ENCODE measurements at regions not wholly inside any gene's neighbourhood (a gene's known extent, or its start where the extent isn't known, plus 50 kb on each side); places are given as distances from the start of the nearest gene placed in this dataset.

- Histone ChIP-seq H3K4me2 (no peak overlapping the region), H3K4me1 (ENCODE audit: insufficient read depth) (no peaks in the 10 kb centered on the region), H4K20me1 (replicated peaks; ENCODE audit: insufficient read depth) (no peaks in the 10 kb centered on the region), H3F3A (replicated peaks; ENCODE audit: low read depth) (no peaks in the 10 kb centered on the region), H3K27ac (ENCODE audit: low read depth) (no peak overlapping the region), H3K9me2 (ENCODE audit: insufficient read depth) (peaks cover 5% of the 10 kb centered on the region; the same call in 1 of the 2 replicates), H2AFZ (no peak overlapping the region), H3K4me3 (no peak overlapping the region), H3K79me2 (replicated peaks; ENCODE audit: insufficient read depth) (no peaks in the 10 kb centered on the region), H3K36me3 (ENCODE audit: insufficient read depth) (no peaks in the 10 kb centered on the region), H3K27me3 (ENCODE audit: insufficient read depth) (no peaks in the 10 kb centered on the region)
- Mint-ChIP-seq H3K9me3 (peaks cover 11% of the 10 kb centered on the region; the same call in 2 of the 3 replicates), H3K4me3 (no peak overlapping the region), H3K36me3 (ENCODE audit: low read depth) (0 out of 3 replicates have a peak, but pooled peaks cover 3% of the 10 kb centered on the region), H3K27me3 (ENCODE audit: insufficient read depth, low read depth, poor library complexity) (no peaks in the 10 kb centered on the region), H3K27ac (no peak overlapping the region), H3K4me1 (no peaks in the 10 kb centered on the region)
- DNase-seq (ENCODE audit: low spot score) (no peak), ATAC-seq (no peak)
- TF ChIP-seq ZNF462 (CRISPR knock-in tag; IDR thresholded peaks at IDR 0.05) = no peak
- no peak for TF ChIP-seq CTCF (conservative IDR thresholded peaks at IDR 0.05; ENCODE audit: low read depth in 2 of 2)
- TF ChIP-seq EZH2 (IDR thresholded peaks at IDR 0.05; ENCODE audit: low read depth, unreplicated experiment) = no peak
These were observed 357.0 kb upstream of the RORB start for GRCh38 chr9:74140141-74140540.

- Histone ChIP-seq H3K4me2 (no peak overlapping the region), H3K9me2 (ENCODE audit: insufficient read depth) (peaks cover 13% of the 10 kb centered on the region; the same call in 1 of the 2 replicates), H3K36me3 (ENCODE audit: insufficient read depth) (no peaks in the 10 kb centered on the region), H3K27me3 (ENCODE audit: insufficient read depth) (no peaks in the 10 kb centered on the region), H2AFZ (no peak overlapping the region), H3F3A (replicated peaks; ENCODE audit: low read depth) (no peaks in the 10 kb centered on the region), H3K4me1 (ENCODE audit: insufficient read depth) (peaks cover 7% of the 10 kb centered on the region; the same call in 1 of the 2 replicates), H3K27ac (ENCODE audit: low read depth) (no peak overlapping the region), H4K20me1 (replicated peaks; ENCODE audit: insufficient read depth) (no peaks in the 10 kb centered on the region), H3K4me3 (no peak overlapping the region), H3K79me2 (replicated peaks; ENCODE audit: insufficient read depth) (no peaks in the 10 kb centered on the region)
- no peak overlapping the region for H3K4me3 Mint-ChIP-seq
- H3K9me3 Mint-ChIP-seq = no peaks in the 10 kb centered on the region
- ATAC-seq (no peak), DNase-seq (ENCODE audit: low spot score) (no peak)
- H3K4me1 Mint-ChIP-seq = no peaks in the 10 kb centered on the region
- no peaks in the 10 kb centered on the region for H3K27me3 Mint-ChIP-seq (ENCODE audit: insufficient read depth, low read depth, poor library complexity)
- no peak overlapping the region for H3K27ac Mint-ChIP-seq
- no peaks in the 10 kb centered on the region for H3K36me3 Mint-ChIP-seq (ENCODE audit: low read depth)
- no peak for TF ChIP-seq EZH2phosphoT487 (IDR thresholded peaks at IDR 0.05; ENCODE audit: unreplicated experiment)
- no peak for TF ChIP-seq EZH2 (IDR thresholded peaks at IDR 0.05; ENCODE audit: low read depth, unreplicated experiment)
- no peak for TF ChIP-seq CTCF (conservative IDR thresholded peaks at IDR 0.05; ENCODE audit: low read depth in 2 of 2)
- TF ChIP-seq POLR2AphosphoS5 (IDR thresholded peaks at IDR 0.05; ENCODE audit: low read depth) = no peak
- TF ChIP-seq ZNF331 (CRISPR knock-in tag; IDR thresholded peaks at IDR 0.05; ENCODE audit: low read depth) = no peak
- TF ChIP-seq JUNB (IDR thresholded peaks at IDR 0.05; ENCODE audit: unreplicated experiment) = no peak
- no peak for TF ChIP-seq NANOG (IDR thresholded peaks at IDR 0.05; ENCODE audit: borderline replicate concordance)
- TF ChIP-seq CREB1 (CRISPR knock-in tag; IDR thresholded peaks at IDR 0.05; ENCODE audit: low read depth) = no peak
These were observed 349.2 kb upstream of the RORB start for GRCh38 chr9:74147906-74148305.
